NCI-H2107 treated with DMSO at 0.1 percent for 48 hours (cell line): ENCODE measurements at regions not wholly inside any gene's neighbourhood (a gene's known extent, or its start where the extent isn't known, plus 50 kb on each side); places are given as distances from the start of the nearest gene placed in this dataset.
"Not testable (repeated sequence)": the region's sequence is repeated elsewhere in the genome, so short reads cannot be mapped to it uniquely, and the experiment has no call there.

ENCODE experiments used
- DNase-seq: peaks from one replicate; lab custom pipeline; 2025; ENCODE audit not compliant: unreplicated experiment; lab: John Stamatoyannopoulos, UW

DNA sequence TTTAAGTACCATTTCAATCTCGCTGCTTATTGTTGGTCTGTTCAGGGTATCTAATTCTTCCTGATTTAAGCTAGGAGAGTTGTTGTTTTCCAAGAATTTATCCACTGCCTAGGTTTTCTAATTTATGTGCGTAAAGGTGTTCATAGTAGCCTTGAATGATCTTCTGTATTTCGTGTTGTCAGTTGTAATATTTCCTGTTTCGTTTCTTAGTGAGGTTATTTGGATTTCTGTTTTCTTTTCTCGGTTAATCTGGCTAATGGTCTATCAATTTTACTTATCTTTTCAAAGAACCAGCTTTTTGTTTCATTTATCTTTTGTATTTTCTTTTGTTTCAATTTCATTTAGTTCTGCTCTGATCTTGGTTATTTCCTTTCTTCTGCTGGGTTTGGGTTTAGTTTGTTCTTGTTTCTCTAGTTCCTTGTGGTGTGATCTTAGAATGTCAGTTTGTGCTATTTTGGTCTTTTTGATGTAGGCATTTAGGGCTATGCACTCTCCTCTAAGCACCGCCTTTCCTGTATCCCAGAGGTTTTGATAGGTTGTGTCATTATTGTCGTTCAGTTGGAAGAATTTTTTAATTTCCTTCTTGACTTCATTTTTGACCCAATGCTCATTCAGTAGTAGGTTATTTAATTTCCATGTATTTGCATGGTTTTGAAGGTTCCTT lies 92.5 kb upstream of the CSRP2 start:
- not testable (repeated sequence) for DNase-seq

DNA sequence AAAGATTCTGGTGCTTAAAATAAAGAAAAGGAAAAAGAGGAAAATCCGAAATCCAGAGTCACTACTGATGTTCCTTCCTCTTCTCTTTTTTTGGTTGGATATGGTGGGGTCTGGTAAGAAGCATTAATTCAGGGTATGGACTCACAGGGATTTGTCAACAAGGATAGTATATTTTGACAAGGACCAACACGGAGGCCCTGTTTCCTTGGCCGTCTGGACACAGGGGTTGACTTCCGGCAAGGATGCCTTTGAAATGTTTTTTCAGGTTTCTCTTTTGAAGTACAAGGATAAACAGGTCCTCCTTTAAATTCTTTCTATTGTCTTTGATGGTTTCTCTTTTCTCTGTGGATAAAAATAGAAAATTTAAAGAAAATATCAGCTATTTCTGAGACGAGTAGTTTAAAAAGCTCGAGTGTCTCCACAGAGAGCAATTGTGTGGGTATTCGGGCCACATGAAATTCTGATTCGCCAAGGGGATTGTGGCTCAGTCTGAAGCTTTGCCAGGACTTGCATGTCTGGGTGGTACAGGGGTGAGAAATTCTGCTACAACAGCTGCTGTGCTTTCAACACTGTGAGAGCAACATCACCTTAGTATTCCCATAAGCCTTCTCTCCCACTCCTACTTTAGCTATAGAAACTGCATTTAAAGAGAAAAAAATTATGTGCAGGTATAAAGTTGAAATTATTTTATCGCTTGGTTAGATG lies 88.5 kb upstream of the CSRP2 start:
- no peak for DNase-seq

DNA sequence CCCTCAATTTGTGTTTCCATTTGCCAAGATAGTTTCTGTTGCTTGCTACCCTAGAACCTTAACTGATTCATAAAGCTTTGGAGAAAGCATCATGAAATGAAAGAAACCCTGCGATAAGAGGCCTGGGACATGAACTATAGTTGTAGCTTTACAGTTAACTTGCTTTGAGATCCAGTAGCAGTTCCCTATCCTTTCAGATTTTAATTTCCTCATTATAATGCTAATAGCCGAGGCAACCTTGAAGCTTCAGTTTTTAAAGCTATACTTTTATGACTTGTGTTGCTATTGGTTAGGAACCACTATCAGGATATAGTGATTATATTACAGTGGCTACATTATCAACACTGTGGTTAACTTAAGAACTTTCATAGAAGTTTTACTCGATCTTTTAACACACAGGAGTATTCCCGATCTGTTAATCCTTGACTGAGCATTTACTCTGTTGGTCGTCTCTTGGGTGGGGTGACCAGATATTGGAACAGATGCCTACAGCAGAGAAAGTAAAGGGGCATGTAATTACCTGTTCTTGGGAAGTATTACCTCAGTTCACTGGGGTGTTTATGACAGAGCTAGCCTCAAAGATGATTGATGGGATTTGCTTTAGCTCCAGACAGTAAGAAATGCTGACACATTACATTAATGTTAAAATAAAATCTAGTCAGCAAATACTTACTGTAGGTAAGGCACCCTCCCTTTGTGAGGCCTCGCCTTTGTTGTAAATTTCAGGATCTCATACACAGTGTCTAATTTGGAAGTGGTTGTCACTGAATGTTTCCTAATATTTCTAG lies 86.2 kb upstream of the CSRP2 start:
- DNase-seq: no peak

DNA sequence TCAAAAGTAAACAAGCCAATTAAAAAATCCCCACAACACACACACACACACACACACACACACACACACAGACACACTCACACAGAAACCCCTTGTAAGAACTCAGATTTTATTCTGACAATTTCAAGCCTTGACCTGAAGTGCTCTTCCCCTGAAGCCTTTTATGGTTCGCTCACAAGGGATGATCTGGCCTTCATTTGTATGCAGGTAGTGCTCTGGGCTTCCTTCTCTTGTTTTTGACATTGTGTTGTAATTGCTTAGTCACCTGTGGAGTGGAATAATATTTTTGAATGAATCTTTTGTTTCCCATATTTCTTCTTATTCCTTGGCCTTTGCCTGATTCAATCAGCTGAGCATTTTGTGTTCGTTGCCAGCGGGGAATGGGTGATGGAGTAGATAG lies 83.3 kb upstream of the CSRP2 start:
- no peak for DNase-seq

DNA sequence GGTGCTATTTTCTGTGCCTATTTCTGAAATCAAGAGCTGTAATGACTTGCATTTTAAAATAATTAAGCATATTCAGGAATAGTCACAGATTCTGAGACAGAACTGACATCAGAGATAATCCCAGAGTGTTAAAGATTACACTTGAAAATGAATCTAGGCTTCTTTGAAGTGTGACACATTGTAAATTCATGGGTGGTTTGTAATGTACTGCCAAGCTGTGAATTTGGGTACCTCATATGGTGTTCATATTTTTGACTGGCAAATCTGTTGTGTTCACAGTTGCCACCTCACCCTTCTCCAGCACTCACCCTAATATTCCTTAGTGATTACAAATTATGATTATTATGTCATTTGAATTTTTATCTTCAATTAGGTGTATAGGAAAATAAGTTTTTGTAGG lies 78.5 kb upstream of the CSRP2 start:
- DNase-seq: no peak

DNA sequence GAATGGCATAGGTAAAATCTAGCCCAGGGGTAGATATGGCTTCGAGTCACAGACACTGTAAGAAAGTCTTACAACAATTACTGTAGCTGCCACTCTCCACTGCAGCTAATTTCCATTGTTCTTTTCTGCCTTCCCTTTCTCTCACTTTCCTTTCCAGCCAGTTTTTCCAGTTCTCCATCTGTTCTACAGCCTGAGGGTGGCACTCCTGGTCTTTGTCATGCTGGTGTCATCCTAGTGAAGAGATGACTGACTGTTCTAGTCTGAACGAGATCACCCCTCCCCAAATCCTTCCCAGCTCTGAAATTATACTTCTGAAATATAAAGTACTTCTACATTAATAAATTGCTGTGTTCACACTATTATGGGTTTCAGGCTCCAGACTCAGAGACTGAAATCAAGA lies 74.2 kb upstream of the CSRP2 start:
- DNase-seq: peak; percentile 6

DNA sequence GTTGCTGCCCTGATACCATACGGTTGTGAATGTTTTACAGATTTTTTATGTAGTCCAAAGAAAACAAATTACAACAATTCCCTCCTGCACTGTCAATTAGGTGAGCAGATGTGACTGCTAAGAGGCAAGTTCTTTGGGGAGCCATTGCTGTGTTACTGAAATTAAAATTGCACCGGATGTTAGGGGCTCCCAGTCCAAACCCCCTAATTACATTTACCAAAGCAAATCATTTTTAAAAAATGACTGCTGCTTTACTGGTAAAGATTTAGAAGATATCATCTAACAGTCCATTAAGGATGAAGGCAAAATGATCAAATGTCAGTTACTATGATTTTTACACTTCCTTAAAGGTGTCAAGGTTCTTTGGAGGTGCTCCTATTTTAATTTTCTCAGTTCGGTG lies 70.1 kb upstream of the CSRP2 start:
- no peak for DNase-seq

DNA sequence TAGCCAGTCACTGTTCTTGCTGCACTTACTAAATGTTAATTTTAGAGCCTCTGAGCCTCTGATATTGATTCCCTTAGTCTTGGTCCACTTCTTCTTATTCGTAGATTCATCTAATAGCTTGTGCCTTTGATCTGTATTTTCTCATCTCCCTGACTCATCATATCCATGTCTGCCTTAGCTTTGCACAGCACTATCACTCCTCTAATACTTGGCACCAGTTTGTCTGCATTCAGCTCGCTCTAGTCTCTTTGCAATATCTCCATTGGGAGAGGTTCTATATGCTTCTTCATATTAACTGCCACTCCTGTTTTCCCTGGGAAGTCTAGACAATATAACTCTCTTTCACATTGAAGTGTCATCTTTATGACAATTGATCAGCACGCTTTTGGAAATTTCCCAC lies 68.5 kb upstream of the CSRP2 start:
- DNase-seq: no peak

DNA sequence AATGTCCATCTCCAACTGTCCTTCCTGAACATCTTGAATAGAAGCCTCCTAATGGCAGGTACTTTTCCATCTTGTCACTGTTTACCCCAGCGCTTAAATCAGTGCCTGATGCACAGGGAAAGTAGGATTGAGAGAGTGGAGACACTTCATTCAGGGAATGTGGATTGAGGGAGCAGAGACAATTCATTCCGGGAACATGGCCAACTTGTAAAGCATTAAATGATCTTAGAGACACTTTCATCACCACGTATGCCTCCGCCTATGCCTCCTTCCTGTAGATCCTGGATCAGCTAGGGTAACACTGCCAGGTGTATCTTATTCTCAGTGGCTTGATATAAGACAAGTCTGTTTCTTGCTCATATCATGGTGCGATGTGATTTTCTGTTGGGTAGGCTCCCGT lies 67.6 kb upstream of the CSRP2 start:
- peak; percentile 2 for DNase-seq

DNA sequence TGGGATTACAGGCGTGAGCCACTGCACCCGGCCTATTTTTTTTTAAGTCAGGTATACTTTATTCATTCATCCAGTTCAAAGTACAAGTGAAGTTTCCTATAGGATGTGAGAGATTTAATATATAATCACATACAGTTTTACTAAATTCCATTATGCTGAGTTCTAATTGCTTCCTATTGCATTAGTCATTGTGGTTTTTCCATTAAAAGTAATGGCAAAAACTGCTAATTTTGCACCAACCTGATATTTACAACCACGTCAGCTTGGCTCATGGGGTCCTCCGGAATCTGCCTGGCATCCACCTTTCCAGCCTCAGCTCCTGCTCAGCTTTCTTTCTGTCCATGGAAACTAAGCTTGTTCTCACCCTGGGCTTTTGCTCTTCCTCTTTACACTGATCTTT lies 67.0 kb upstream of the CSRP2 start:
- no peak for DNase-seq

DNA sequence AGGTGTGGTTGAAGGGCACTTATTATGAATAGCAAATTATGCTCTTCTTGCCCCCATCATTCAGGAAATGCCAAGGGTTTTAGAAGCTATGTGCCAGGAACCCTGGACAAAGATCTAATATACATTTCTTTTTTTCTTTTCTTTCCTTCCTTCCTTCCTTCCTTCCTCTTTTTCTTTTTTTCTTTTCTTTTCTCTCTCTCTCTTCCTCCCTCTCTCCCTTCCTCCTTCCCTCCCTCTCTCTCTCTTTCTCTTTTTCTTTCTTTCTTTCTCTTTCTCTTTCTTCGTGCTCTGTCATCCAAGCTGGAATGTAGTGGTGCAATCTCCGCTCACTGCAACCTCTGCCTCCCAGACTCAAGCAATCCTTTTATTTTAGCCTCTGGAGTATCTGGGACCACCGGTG lies 66.1 kb upstream of the CSRP2 start:
- DNase-seq: no peak

DNA sequence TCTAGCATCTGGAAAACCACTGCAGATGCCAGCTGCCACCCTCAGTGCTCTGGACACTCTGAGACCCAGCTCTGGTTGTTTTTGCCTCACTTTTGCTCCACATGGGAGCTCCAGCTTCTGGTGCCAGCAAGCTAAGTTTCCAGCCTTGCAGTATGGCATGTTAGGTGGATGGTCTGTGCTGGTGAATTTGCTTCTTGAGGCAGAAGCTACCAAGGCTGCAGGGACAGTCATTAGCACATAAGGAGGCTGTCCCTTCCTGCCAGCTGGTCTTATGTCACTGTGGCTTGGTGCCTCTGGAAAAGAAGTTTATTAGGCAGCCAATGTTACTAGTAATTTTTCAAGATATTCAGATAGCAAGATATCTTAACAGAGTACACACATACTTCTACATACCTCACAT lies 64.2 kb upstream of the CSRP2 start:
- DNase-seq: no peak

DNA sequence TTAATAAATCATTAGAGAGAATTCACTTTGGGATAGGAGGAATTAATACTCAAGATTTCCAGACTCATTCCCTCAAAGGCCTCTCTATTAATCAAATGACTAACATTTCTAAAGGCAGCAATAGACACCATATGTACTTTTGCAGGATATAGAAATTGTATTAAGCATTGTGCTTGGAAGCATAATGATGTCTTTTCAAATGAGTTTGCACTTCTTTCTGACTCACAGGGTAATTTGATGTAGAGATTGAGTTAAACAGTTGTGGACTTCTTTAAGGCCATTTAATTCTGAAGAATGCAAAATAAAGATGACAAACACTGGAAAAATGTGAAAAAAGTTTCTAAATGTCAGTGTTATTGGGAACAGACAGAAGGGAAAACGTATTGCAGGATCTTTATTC lies 63.4 kb upstream of the CSRP2 start:
- no peak for DNase-seq

DNA sequence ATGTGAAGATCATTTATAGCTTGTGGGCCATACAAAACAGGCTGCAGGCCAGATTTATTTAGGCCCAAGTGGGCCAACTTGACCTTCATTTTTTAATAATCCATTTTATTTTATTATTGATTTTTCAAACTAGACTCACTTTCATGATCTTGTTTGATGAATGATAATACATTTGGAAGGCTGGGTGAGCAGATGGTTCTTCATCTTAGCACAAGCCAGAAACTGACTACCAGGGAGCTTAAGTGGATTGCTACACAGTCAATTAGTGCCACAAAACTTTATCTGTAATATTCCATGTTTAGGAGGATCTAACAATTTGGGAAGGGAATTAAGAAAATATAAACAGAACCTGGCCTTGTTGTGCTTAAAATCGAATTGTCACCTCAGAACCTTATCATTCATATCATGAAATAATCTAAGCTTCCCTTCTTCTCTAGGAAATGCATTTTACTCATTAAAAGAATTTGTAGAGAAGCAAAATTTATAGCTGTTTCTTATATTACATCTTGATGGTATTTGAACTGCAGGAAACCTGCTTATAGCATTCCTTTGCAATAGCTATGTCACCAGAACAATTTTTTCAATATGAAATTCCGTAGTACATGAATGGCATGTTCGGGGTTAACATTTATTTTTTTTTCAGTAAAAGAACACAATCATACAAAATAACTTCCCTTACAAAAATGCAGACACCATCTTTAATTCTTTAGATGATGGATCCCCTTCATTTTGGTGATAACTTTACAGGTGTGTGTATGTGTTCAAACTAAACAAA lies 62.0 kb upstream of the CSRP2 start:
- no peak for DNase-seq

DNA sequence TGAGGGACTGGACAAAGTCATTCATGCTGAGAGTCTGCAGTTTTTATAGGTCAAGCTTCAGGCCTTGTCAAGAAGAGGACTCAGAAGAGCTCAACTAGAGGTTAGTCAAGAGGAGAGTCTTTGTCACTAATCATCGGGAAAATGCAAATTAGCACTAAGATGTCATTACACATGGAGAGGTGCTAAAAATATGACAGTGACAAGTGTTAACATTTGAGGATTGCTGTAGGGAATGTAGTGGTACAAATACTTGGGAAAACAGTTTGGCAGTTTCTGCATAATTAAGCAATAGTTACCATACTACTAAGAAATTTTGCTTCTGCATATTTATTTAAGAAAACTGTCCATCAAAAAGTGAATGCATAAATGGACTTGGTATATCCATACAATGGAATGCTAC lies 60.9 kb upstream of the CSRP2 start:
- DNase-seq: no peak

DNA sequence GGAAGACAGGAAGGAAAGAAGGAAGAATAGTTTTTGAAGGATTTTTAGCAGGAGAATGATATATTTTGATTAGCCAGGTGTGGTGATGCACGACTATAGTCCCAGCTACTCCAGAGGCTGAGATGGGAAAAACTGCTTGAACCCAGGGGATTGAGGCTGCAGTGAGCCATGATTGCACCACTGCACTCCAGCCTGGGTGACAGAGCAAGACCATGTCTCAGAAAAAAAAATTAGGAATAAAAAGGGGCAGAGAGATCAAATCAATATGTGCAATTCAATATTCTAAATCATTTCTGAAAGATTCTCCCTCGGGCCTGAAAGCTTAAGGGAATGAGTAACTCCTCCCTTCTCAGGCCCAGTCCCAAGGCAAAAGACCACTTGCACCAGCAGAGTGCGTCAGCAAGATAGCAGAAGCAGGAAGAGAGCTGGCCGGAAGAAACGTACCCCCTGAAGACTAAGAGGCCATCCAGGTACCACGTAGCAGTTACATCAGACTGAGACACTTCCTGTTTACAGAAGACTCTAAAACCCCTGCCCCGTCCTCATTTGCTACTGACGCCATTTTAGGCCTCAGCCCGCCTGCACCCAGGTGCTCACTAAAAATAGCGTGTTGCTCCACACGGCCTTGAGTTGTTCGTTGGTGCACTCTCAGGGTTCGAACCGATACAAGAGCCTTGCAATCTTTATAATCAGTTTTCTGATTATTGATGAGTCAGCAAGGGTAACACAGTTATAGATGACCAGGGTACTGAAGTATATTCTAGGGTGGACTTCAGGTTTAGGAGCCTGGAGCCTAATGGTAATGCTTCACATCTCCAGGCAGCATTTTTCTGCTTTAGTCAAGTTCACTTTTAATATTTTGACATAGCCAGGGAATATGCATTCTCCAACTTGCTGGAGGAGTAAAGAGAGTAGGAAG lies 57.7 kb upstream of the CSRP2 start:
- no peak for DNase-seq

DNA sequence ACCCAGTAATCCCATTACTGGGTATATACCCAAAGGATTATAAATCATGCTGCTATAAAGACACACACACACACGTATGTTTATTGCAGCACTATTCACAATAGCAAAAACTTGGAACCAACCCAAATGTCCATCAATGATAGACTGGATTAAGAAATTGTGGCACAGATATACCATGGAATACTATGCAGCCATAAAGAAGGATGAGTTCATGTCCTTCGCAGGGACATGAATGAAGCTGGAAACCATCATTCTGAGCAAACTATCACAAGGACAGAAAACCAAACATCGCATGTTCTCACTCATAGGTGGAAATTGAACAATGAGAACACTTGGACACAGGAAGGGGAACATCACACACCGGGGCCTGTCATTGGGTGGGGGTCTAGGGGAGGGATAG lies 54.6 kb upstream of the CSRP2 start:
- DNase-seq: not testable (repeated sequence)

DNA sequence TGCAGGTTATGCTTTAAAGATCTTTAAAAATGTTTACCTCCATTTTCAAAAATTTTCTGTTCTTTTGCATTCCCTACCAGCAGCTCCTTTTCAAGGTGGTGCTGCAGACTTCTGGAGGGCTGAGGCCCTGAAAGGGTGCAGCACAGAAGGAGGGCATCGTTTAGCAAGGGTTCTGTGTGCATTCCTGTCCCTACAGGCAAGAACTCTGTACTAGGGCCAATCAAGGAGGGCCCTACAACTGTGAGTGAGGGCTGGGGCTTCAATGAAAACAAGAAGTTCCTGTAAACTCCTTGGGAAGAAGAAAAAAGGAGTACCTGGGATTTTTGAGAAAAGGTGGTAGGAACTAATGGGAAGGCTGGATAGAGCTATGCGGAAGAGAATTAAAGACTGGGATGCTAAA lies 50.7 kb upstream of the CSRP2 start:
- no peak for DNase-seq
